Stimulated activated CD8-positive, alpha-beta memory T cell treated with anti-CD3 and anti-CD28 coated beads, Interleukin-4, amount 100 ng/mL, for 24 hours (primary cell): ENCODE measurements at regions not wholly inside any gene's neighbourhood (a gene's known extent, or its start where the extent isn't known, plus 50 kb on each side); places are given as distances from the start of the nearest gene placed in this dataset.
"Not testable (repeated sequence)": the region's sequence is repeated elsewhere in the genome, so short reads cannot be mapped to it uniquely, and the experiment has no call there.

ENCODE experiments used
- DNase-seq: peaks from one replicate; pipeline ENCODE4 v3.0.0-alpha.2; 2020; ENCODE audit warnings: low read depth

- DNase-seq: no peak
Measured at GRCh38 chr1:43042773-43043457, 84.2 kb upstream of the SLC2A1 start.

GRCh38 chr1:43042127-43042526 lies 83.5 kb upstream of the SLC2A1 start:
- no peak for DNase-seq

- DNase-seq: no peak
Measured at GRCh38 chr1:43041591-43041990, 82.9 kb upstream of the SLC2A1 start.

- no peak for DNase-seq
Measured at GRCh38 chr1:43039228-43040055, 80.8 kb upstream of the SLC2A1 start.

GRCh38 chr1:43038232-43038935 lies 79.7 kb upstream of the SLC2A1 start:
- DNase-seq: no peak

- no peak for DNase-seq
Measured at GRCh38 chr1:43037466-43037865, 78.8 kb upstream of the SLC2A1 start.

- DNase-seq: no peak
Measured at GRCh38 chr1:43036932-43037331, 78.3 kb upstream of the SLC2A1 start.

GRCh38 chr1:43035821-43036741 lies 77.4 kb upstream of the SLC2A1 start:
- no peak for DNase-seq

GRCh38 chr1:43034778-43035177 lies 76.1 kb upstream of the SLC2A1 start:
- no peak for DNase-seq

- no peak for DNase-seq
Measured at GRCh38 chr1:43034195-43034658, 75.6 kb upstream of the SLC2A1 start.

GRCh38 chr1:43031316-43032203 lies 72.9 kb upstream of the SLC2A1 start:
- no peak for DNase-seq

- no peak for DNase-seq
Measured at GRCh38 chr1:43024905-43025304, 66.2 kb upstream of the SLC2A1 start.

- no peak for DNase-seq
Measured at GRCh38 chr1:43021547-43022474, 63.1 kb upstream of the SLC2A1 start.

- no peak for DNase-seq
Measured at GRCh38 chr1:43019226-43019625, 60.6 kb upstream of the SLC2A1 start.

- no peak for DNase-seq
Measured at GRCh38 chr1:43018121-43018520, 59.5 kb upstream of the SLC2A1 start.

- no peak for DNase-seq
Measured at GRCh38 chr1:43015269-43015668, 56.6 kb upstream of the SLC2A1 start.

GRCh38 chr1:43014579-43014978 lies 55.9 kb upstream of the SLC2A1 start:
- DNase-seq: not testable (repeated sequence)

GRCh38 chr1:43011020-43011419 lies 52.4 kb upstream of the SLC2A1 start:
- DNase-seq: no peak

- no peak for DNase-seq
Measured at GRCh38 chr1:43009274-43009673, 50.6 kb upstream of the SLC2A1 start.
